AML-193 (cell line): ENCODE measurements at regions not wholly inside any gene's neighbourhood (a gene's known extent, or its start where the extent isn't known, plus 50 kb on each side); places are given as distances from the start of the nearest gene placed in this dataset.
"Not testable (repeated sequence)": the region's sequence is repeated elsewhere in the genome, so short reads cannot be mapped to it uniquely, and the experiment has no call there.

Source experiments
- DNase-seq, 2 experiments: peaks; one replicate each; lab custom pipeline; 2025; lab: John Stamatoyannopoulos, UW

DNA sequence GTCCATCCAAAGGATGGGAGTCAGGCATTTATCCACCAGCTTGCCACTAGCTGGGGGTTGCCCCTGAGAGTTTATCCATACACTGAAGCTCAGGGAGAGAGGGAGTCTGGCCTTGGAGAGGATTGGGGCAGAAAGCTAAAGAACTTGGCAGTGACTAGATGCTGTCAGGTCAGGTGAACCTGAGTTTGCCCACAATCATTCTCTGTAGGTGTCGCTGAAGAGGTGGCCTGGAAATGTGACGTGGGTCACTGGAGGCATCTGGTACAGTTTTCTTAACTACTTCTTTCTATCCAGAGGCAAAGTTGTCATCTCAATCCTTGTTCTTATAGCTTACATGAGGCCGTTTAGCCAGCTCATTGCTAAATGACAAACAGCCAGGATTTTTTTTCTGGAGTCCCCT lies 298.0 kb upstream of the CTNNB1 start:
- DNase-seq, result no peak

DNA sequence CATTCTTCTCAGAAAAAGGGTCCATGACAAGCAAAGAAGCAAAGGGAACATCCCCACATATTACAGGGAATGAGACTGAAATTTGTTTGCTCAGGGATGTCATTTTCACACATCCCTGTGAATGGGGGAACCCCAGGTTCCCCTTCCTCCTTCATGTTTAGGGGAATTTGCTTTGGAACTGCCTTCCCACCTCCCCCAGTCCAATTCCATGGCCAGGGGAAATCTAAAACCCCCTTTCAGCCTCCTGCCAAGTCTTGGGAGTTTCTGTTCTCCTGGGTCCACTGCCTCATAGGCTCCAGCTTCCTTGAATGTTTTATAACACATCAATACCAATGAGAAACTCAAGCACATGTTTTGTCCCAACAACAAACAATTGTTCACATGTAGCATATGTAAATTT lies 297.5 kb upstream of the CTNNB1 start:
- DNase-seq, result no peak

DNA sequence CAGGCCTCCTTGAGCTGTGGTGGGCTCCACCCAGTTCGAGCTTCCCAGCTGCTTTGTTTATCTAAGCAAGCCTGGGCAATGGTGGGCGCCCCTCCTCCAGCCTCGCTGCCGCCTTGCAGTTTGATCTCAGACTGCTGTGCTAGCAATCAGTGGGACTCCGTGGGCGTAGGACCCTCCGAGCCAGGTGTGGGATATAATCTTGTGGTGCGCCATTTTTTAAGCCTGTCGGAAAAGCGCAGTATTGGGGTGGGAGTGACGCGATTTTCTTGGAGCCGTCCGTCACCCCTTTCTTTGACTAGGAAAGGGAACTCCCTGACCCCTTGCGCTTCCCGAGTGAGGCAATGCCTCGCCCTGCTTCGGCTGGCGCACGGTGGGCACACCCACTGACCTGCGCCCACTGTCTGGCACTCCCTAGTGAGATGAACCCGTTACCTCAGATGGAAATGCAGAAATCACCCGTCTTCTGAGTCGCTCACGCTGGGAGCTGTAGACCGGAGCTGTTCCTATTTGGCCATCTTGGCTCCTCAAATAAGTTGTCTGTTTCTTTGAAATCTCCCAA lies 291.3 kb upstream of the CTNNB1 start:
- DNase-seq, result not testable (repeated sequence)

DNA sequence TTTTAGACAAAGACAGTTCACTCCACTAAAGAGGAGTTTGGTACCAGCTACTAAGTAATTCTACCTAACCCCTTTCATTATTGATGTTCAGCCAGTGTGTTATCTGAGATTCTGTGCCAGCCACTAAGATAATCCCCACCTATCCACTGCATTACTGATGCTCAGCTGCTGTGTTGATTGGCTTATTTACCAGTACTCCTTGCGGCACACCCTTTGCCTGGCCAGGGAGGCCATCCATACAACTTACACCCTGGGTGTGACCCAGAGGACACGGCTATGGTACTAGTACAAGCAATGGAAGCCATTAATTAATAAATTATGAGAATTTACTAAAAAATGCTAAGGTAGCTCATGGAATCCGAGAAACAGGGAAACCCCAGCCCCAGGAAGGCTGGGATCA lies 290.7 kb upstream of the CTNNB1 start:
- no peak for DNase-seq

DNA sequence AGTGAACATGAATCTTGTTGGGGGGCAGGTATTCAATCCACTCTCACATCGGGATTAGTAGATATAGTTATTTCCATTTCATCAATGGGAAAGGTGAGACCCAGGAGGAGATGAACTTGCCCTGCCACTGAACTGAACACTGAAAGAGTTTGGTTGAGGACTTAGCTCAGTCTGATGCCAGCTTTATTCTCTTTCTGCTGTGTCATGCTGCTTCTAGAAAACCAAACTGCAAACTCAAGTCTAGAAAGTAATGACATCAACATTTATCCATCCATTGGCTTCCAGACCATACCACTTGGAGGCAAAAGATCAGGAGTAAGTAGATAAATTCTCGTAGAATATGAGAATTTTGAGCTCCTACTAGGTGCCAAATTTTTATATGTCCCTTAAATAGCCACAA lies 288.0 kb upstream of the CTNNB1 start:
- DNase-seq, result no peak

DNA sequence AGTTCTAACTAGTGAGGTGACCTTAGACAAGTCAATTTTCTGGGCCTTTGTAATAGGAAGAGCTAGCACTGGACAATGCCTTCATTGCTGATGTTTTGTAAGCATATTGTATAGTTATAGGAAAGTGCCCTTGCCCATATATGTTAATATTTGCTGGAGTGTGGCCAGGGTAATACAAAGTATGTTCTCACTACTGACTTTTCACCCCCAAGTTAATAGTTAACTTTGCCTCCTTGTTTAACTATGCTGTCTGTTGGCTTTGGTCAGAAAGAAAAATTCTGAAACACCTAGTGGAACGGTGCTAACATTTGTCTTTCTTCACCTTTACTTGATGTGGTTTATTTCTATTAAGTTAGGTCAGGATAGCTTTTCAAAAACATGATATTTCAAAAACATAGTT lies 287.4 kb upstream of the CTNNB1 start:
- DNase-seq, result no peak

DNA sequence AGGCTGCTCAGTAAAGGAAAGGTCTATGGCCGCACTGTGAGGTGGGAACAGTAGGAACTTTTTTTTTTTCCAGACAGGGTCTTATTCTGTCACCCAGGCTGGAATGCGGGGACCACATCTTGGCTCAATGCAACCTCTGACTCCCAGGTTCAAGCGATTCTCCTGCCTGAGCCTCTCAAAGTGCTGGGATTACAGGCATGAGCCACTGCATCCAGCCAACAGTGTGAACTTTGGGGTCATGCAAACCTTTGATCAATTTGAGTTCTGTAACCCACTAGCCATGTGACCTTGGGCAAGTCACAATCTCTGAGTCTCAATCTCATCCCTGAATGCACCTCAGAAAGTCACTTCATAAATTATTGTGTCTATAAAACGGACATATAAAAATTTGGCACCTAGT lies 286.8 kb upstream of the CTNNB1 start:
- no peak for DNase-seq

DNA sequence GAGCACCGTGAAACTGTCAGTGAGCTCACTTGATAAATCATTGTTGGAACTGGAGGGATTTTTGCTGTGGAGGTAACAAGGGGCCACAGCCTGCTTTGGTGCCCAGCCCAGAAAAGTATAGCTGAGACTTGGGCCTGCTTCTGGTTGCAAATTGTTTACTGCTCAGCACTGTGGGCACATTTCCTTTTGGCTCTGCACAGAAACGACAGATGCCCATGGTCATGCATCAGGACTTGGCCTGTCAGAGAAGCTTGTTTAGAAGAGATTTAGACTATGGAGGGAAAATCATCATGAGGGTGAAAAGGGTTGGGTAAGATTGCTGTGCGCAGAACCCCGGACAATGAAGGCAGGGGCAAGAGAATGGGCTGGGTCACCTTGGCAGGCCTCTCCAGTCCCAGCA lies 286.1 kb upstream of the CTNNB1 start:
- DNase-seq, result no peak

DNA sequence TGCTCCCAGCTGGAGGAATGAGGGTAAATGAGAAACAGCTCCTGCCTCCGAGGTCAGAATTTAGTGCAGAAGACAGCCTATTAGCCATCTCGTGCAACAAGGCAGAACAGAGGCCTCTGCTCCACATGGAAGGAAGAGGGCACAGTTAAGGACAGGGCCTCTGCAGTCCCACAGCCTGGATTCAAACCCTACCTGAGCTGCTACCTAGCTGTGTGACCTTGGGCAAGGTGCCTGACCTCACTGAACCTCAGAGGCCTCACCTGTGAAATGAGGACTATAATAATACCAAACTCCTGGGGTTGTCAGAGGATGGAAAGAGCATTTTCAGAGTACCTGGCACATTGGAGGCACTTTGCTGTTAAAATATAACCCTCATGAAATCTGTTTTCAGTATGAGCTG lies 285.7 kb upstream of the CTNNB1 start:
- DNase-seq, result no peak

DNA sequence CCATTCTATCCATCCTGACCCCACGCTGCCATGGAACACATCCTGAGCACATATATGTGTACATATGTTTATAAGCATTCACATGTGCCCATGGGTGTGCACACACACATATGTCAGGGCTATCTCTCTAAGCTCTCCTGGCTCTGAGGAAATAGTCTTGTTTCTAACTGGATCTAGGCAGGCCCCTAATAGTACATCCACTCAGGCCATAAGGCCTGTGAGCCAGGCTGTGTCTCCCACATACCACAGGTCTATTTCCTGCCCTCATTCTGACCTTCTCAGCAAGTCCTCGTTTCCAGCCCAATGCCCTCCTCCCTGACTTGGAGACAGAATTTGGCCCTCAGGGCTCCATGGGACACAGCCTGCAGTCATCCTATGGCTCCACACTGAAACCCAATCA lies 284.8 kb upstream of the CTNNB1 start:
- DNase-seq, result no peak

DNA sequence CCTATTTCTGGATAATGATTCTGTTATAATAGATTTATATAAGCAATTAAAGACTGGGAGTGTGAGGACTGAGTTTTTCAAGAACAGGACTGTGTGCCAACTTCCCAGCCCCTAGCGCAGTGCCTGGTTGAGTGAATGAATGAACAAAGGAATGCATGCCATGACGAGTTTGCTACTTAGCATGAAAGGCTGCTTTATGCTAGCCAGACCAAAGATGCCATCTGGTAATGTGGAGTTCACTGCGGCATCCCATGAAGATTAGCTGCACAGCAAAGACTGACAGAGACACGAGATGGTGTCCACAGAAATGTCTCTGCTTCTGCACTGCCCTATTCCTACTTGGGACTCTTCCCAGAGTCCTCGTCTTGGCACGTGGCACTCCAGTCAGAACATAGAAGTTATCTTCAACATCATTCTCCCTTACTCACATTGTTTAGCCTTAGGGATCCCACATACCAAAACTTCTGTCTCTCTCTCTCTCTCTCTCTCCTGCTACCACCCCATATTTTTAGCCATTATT lies 283.9 kb upstream of the CTNNB1 start:
- DNase-seq, result no peak

DNA sequence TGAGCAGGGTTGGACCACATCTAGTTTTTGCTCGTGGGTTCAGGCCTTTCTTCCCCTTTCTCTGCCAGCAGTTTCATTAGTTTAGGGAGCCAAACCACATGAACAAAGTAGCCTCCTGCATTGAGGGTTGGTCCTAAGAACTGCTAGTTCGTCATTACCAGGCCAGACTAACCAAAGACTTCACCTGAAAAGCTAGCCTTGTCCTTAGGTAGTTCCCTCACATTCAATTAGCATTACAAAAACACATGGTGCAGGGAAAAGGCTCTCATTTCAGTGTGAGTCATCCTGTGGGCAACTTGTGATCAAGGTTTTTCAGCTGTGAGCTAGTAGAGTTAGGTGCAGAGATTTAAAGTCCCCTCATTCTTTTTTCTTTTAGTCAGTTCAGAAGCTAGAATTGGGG lies 279.3 kb upstream of the CTNNB1 start:
- no peak for DNase-seq

DNA sequence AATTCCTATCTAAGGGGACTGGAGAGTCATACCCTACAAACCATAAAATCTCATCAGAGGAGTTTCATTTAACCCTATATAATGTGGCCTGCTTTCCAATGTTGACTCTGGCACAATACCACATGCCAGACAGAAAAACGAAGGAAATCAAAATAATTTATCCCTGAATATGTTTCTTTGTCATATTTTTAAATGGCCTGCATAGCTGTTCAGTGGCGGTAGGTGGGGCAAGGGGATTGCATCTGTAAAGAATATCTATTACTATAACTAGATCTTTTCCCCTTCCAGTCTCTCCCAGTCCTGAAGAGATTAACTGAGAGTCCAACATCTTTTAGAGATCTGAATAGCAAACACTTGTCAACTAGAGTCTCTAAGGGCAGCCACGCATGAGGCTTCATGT lies 278.1 kb upstream of the CTNNB1 start:
- no peak for DNase-seq

DNA sequence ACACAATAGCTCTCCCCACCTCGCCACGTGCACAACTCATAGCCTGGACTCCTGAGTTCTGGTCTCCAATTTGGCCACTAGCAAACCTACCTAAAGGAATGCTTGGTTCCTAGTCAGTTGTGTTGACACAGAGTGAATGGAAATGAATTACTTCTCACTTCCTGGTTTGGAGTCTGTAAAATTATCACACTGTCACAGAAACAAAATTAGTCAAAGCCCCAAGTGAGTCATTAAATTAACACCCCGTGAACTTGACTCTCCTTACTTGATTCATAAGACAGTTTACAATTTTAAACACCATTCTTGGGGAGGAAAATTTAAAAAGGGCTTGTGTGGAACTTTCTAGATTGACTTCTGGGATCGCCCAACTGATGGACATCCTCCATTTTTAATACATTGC lies 276.2 kb upstream of the CTNNB1 start:
- DNase-seq, result no peak

DNA sequence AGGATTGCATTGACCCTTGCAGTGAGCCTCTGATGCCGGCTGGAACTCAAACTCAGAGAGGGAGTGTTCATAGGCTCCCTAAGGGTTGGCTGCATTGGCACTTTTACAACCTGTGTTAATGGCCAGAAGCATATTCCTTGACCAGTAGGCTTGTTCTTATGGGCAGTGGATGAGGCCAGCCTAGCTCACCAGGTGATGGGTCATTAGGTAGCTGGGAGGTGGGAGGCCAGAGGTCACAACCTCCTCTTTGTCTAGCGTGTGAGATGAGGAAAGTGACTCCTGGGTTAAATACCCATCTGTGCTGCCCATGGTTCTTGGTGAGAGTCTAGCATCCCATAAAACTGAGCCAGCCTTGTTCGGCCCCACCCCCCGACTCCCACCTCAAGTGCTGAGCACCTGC lies 275.7 kb upstream of the CTNNB1 start:
- DNase-seq, result no peak

DNA sequence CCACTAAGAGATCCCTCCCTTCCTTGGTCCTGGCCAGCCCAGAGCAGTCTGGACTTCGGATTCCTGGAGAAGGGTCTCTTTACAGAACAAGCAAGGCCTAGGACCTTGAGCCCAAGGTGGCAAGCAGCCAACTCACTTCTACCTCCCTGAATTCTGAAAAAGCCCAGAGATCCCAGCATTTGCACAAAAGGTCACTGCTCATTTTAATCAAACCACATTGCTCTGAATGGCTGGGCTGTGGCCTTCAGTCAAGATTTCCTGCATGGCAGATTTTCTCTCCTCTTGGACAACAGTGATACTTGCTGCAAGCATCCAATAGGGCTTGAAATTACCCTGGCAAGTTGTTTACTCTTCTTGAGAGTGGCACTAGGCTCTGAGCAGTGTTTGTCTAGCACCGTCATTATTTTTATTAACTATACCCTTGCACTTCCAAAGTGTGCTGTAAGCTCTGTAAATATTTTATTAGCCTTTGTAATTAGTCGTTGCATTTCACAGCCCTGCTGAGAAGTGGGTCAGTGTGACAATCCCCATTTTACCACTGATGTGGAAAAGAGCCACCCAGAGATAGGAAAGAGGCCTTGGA lies 274.7 kb upstream of the CTNNB1 start:
- no peak for DNase-seq

DNA sequence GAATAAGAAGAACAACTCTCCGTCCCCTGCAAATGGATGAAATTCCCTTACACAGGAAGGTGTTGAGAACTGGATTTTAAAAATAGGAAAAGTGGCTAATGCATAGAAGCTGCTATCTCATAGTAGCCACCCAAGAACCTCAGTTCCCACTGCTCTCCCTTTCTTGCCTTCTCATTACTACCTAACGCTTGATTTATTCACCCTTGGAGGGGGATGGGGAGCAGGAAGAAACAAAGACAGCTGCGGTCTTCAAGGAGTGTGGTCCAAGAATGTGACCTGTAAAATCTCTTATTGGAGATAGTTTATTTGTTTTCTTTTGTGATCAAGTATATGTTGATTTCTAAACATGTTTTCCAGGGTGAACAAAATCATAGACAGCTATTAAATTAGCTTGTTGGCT lies 274.1 kb upstream of the CTNNB1 start:
- DNase-seq, result no peak

DNA sequence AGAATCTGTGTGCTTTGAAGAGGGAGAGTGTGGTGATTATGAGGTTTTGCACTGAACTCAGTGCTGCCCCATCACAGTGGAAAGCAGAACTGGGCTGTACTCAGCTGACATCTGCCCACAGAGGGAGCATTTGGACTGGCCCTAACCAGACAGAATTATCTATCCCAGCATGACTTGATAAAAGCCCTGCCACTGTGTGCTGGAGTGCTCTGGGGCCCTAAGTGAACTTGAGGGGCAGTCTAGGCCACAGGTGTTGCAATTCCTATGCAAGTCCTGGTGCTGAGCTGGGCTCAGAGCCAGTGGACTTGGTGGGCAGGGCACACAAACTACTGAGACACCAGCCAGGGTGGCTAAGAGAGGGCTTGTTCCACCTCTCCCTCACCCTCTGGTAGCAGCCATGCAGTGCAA lies 269.2 kb upstream of the CTNNB1 start:
- DNase-seq, result peak; percentile 22 to 49

DNA sequence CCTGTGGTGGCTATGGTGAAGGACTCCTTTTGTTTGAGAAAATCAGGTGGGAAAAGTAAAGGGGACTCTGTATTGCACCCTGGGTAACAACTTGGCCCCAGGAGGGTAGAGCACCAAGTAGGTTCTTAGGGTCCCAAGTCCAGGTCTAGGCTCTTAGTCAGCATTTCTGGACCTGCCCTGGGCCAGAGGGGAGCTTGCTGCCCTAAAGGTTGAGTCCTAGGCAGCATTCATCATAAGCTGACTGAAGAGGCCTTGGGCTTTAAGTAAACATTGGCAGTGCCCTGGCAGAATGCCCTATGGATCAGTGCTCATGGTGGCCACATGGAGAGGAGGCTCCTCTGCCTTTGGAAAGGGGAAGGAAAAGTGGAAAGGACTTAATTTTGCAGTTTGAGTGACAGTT lies 268.5 kb upstream of the CTNNB1 start:
- no peak for DNase-seq

DNA sequence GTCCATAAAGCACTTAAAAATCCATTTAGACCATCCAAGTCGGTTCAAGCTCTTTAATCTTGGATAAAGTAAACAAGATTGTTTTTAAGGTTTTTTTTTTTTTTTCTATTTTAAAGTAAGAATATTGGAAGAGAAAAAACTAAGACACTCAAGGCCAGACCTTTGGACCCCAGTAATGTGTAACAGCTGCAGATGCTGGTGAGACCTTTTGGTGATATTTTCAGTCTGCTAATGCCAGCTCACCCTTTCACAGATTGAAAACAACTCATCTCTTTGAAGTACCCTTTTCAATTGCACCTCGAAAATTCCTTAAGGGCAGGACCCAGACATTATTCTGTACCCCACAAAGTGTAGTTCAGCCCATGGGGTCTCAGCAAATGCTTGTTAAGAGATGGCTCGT lies 260.7 kb upstream of the CTNNB1 start:
- no peak for DNase-seq

DNA sequence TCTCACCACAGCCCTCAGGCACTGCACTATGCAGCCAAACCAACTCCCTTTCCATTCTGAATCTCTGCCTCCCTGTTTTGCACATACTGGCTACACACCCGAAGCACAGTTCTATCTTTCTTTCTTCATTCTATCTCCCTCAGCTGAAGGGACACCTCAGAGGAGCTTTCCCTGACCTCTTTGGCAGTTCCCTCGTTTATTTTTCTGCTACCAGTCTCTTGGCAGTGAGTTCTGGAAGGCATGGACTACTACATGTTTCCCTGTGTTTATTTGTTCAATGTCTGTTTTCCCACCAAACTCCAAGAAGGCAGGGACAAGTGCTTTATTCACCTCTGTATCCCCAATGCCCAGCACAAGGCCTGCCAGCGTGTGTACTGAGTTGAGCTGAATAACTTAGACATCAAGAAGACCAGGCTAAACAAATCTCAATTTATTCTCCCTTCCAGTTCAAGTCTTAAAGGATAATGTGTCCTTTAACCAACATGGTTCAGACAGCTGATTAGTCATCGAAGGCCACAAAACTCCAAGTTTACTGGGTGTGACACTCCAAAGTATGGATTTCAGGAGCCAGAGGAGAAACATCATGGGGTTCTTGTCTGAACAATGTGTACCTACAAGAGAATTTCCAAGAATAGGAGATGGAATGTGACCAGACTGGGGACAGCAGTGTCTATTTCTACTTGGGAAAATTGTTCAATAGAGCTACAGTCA lies 260.1 kb upstream of the CTNNB1 start:
- no peak for DNase-seq

DNA sequence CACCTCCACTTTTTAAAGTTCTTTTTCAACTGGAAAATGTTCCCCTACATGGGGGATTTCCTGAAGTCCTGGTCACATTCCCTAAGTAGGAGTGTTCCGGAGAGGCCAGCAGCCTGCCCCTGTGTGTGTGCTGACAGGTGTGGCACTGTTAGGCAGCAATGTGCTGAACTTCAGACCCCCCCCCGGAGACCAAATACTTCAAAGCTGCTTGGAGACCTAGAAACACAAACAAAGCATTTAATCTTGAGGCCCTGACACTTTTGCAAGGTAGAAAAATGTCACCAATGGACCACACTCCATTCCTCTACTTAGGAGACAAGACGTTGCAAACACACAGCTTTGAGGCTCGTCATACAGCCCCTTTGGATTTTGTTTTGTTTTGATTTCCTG lies 259.6 kb upstream of the CTNNB1 start:
- DNase-seq, result no peak

DNA sequence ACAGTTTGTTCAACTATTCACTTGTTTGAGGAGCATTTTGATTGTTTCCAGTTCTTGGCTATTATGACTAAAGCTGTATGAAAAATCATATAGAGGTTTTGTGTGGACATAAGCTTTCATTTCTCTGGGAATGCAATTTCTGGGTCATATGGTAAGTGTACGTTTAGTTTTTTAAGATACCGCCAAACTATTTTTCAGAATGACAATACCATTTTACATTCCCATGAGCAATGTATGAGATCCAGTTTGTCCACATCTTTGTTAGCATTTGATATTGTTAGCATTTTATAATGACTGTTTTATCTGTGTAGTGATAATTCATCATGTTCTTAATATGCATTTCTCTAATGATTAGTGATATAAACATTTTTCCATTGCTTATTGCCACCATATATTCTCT lies 258.7 kb upstream of the CTNNB1 start:
- DNase-seq, result no peak

DNA sequence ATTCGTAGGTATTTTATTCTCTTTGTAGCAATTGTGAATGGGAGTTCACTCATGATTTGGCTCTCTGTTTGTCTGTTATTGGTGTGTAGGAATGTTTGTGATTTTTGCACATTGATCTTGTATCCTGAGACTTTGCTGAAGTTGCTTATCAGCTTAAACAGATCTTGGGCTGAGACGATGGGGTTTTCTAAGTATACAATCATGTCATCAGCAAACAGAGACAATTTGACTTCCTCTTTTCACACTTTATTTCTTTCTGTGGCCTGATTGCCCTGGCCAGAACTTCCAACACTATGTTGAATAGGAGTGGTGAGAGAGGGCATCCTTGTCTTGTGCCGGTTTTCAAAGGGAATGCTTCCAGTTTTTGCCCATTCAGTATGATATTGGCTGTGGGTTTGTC lies 252.3 kb upstream of the CTNNB1 start:
- not testable (repeated sequence) for DNase-seq
